ENCODE measurements at regions not wholly inside any gene's neighbourhood (a gene's known extent, or its start where the extent isn't known, plus 50 kb on each side); places are given as distances from the start of the nearest gene placed in this dataset.

DNA sequence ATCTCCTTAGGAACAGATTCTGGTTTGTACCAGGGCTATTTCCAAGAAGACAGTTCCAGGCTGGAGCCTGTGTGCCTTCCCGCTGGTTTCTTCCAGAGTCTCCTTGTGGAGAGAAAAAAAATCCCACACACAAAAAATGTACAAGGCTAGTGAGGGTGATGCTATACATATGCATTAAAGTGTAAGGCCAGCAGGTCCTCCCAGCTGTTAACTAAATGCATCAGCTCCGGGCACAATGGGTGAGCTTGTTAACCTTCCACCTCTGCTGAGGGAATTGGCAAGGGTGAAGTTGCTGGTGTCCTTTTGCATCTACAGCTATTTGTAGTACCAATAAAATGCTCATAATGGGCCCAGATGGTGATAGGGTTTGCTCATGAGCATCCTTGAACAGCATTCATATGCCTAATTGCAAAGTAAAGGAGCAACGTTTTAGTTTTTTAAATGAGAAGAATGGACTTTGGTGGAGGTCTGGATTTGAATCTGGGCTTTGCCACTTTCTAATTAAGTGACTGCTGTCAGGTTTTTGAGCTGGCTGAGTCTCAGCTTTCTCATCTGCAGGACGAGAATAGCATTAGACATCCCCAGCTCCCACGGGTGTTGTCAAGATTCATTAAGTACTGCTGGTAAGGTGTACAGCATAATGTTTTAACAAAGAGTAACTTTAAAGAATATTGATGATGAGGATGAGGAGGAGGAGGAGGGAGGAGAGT lies 361.8 kb downstream of the QKI start:
- no peaks in the 10 kb centered on the region for H3K36me3 ChIP-seq (ENCODE audit: control insufficient read depth, insufficient read depth, low read length)
- no peaks in the 10 kb centered on the region for H3K27me3 ChIP-seq (replicated peaks; ENCODE audit: control insufficient read depth, insufficient read depth, low read length)
- DNase-seq (ENCODE audit: extremely low read depth, insufficient read length): no peak
- H3K4me3 ChIP-seq (replicated peaks; ENCODE audit: low read depth, low read length): no peak overlapping the region
- TF ChIP-seq, protein P1, sequence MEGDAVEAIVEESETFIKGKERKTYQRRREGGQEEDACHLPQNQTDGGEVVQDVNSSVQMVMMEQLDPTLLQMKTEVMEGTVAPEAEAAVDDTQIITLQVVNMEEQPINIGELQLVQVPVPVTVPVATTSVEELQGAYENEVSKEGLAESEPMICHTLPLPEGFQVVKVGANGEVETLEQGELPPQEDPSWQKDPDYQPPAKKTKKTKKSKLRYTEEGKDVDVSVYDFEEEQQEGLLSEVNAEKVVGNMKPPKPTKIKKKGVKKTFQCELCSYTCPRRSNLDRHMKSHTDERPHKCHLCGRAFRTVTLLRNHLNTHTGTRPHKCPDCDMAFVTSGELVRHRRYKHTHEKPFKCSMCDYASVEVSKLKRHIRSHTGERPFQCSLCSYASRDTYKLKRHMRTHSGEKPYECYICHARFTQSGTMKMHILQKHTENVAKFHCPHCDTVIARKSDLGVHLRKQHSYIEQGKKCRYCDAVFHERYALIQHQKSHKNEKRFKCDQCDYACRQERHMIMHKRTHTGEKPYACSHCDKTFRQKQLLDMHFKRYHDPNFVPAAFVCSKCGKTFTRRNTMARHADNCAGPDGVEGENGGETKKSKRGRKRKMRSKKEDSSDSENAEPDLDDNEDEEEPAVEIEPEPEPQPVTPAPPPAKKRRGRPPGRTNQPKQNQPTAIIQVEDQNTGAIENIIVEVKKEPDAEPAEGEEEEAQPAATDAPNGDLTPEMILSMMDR (IDR thresholded peaks at IDR 0.05; ENCODE audit: insufficient read depth, low read length, poor library complexity, severe bottlenecking): no peak

DNA sequence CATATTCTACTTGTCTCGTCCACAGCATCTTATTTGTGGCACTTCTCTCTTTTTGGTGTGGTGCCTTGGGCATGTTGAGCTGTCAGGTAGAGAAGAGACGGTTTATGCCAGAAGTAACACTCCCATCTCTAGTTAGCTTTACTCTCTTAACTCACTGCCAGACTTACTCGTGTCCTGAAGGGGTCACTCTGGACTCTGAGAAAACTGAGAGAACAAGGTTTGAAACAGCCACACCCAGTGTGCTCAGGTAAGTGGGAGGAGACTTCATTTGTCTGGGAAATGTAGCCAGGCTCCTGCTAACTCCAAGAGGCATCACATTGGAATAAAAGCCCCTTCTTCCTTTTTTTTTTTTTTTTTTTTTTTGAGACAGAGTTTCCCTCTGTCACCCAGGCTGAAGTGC lies 360.8 kb downstream of the QKI start:
- Histone ChIP-seq H3K36me3 (ENCODE audit: control insufficient read depth, insufficient read depth, low read length) (no peaks in the 10 kb centered on the region), H3K4me3 (replicated peaks; ENCODE audit: low read depth, low read length) (no peak overlapping the region), H3K27me3 (replicated peaks; ENCODE audit: control insufficient read depth, insufficient read depth, low read length) (no peaks in the 10 kb centered on the region)
- DNase-seq (ENCODE audit: extremely low read depth, insufficient read length): no peak
- TF ChIP-seq, protein P1 (IDR thresholded peaks at IDR 0.05; ENCODE audit: insufficient read depth, low read length, poor library complexity, severe bottlenecking): no peak

DNA sequence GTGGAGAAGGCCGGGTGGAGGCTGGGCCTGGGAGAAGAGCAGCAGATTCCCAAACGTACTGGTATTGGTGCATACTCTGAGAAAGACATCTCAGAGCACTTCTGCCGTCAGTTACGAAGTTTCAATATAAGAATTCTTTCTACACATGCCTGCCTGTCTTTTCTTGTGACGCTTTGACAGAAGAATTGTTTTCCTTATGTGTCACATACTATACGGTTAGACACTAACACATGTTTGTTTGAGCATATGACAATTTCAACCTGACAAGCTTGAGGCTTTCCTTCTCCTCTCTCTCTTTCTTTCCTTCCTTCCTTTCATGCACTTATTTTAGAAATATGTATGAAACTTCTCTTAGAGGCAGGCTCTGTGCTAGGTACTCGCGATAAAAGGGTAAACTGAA lies 360.0 kb downstream of the QKI start:
- DNase-seq (ENCODE audit: extremely low read depth, insufficient read length): no peak
- H3K36me3 ChIP-seq (ENCODE audit: control insufficient read depth, insufficient read depth, low read length): no peaks in the 10 kb centered on the region
- no peaks in the 10 kb centered on the region for H3K27me3 ChIP-seq (replicated peaks; ENCODE audit: control insufficient read depth, insufficient read depth, low read length)
- no peak overlapping the region for H3K4me3 ChIP-seq (replicated peaks; ENCODE audit: low read depth, low read length)
- TF ChIP-seq, protein P1 (IDR thresholded peaks at IDR 0.05; ENCODE audit: insufficient read depth, low read length, poor library complexity, severe bottlenecking): no peak

DNA sequence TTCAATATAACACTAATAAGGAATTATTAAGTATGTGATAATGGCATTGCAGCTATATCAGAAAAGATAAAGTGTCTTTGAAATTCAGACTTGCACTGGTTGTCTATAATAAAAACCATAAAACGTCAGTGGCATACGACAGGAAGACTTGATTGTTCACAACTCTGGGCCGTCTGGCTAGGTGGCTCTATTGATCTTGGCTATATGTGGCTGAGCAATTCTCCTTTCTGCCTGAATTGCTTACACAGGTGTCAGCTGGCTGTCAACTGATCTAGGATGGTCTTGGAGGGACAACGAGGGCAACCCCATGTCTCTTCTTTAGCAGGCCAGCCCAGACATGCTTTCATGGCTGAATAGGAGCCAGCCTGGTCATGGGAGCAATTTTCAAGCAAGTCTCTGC lies 359.1 kb downstream of the QKI start:
- no peaks in the 10 kb centered on the region for H3K36me3 ChIP-seq (ENCODE audit: control insufficient read depth, insufficient read depth, low read length)
- TF ChIP-seq, protein P1 (IDR thresholded peaks at IDR 0.05; ENCODE audit: insufficient read depth, low read length, poor library complexity, severe bottlenecking): no peak
- DNase-seq (ENCODE audit: extremely low read depth, insufficient read length): no peak
- no peak overlapping the region for H3K4me3 ChIP-seq (replicated peaks; ENCODE audit: low read depth, low read length)
- no peaks in the 10 kb centered on the region for H3K27me3 ChIP-seq (replicated peaks; ENCODE audit: control insufficient read depth, insufficient read depth, low read length)

DNA sequence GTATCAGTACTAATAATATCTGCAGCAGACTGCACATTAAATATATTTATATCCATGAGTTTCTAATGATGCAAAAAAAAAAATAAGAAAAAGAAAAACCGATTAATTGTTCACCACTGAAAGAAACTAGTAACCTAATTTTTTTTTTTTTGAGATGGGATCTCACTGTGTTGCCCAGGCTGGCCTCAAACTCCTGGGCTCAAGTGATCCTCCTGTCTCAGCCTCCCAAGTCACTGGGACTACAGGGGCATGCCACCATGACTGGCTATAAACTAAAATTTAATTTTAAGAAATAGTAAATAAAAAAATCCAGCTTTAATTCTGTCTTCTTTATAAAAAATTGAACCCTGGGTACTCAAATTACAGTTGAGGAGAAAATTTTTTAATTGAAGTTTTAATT lies 358.2 kb downstream of the QKI start:
- no peaks in the 10 kb centered on the region for H3K27me3 ChIP-seq (replicated peaks; ENCODE audit: control insufficient read depth, insufficient read depth, low read length)
- DNase-seq (ENCODE audit: extremely low read depth, insufficient read length): no peak
- TF ChIP-seq, protein P1 (IDR thresholded peaks at IDR 0.05; ENCODE audit: insufficient read depth, low read length, poor library complexity, severe bottlenecking): no peak
- H3K4me3 ChIP-seq (replicated peaks; ENCODE audit: low read depth, low read length): no peak overlapping the region
- no peaks in the 10 kb centered on the region for H3K36me3 ChIP-seq (ENCODE audit: control insufficient read depth, insufficient read depth, low read length)

DNA sequence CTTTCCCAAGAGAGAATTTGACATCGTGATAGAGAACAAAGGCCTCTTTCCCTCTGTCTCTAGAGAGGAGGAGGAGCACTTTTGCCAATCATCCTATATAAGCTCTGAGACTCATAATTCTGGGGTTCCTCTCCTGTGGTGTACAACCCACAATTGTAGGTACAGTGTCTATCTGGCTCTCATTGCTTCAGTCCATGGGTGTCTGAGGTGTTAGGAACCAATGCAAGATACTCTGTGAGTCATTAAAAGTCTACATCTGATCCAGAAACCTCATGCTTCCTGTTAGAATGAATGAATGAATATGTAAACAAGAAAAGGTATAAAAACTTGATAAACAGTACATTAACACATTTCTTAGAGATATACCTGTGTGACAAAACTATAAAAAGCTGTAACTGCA lies 356.7 kb downstream of the QKI start:
- Histone ChIP-seq H3K4me3 (replicated peaks; ENCODE audit: low read depth, low read length) (no peak overlapping the region), H3K36me3 (ENCODE audit: control insufficient read depth, insufficient read depth, low read length) (no peaks in the 10 kb centered on the region), H3K27me3 (replicated peaks; ENCODE audit: control insufficient read depth, insufficient read depth, low read length) (no peaks in the 10 kb centered on the region)
- TF ChIP-seq, protein P1 (IDR thresholded peaks at IDR 0.05; ENCODE audit: insufficient read depth, low read length, poor library complexity, severe bottlenecking): no peak
- DNase-seq (ENCODE audit: extremely low read depth, insufficient read length): no peak

Data from GM06990 (cell line).